Fibroblast of skin of scalp (primary cell): ENCODE measurements at regions not wholly inside any gene's neighbourhood (a gene's known extent, or its start where the extent isn't known, plus 50 kb on each side); places are given as distances from the start of the nearest gene placed in this dataset.

Source experiments
- DNase-seq: peaks from one replicate; pipeline ENCODE4 v3.0.0-alpha.2; 2013

GRCh38 chr22:47394504-47395440, 632.3 kb downstream of the TBC1D22A start:
- no peak for DNase-seq

- no peak for DNase-seq
These were observed 630.7 kb downstream of the TBC1D22A start for GRCh38 chr22:47393191-47393590.

- DNase-seq: no peak
These were observed 630.3 kb downstream of the TBC1D22A start for GRCh38 chr22:47392729-47393128.

GRCh38 chr22:47392054-47392347, 629.6 kb downstream of the TBC1D22A start:
- no peak for DNase-seq

GRCh38 chr22:47391169-47392053, 629.0 kb downstream of the TBC1D22A start:
- DNase-seq: no peak

- DNase-seq: no peak
These were observed 627.8 kb downstream of the TBC1D22A start for GRCh38 chr22:47390026-47390970.

GRCh38 chr22:47389201-47389600, 626.8 kb downstream of the TBC1D22A start:
- no peak for DNase-seq

GRCh38 chr22:47388778-47389177, 626.3 kb downstream of the TBC1D22A start:
- no peak for DNase-seq

GRCh38 chr22:47388331-47388730, 625.9 kb downstream of the TBC1D22A start:
- DNase-seq: no peak

GRCh38 chr22:47386812-47387510, 624.5 kb downstream of the TBC1D22A start:
- peak; percentile 17 for DNase-seq

- DNase-seq: no peak
These were observed 622.5 kb downstream of the TBC1D22A start for GRCh38 chr22:47384977-47385376.

GRCh38 chr22:47382164-47382890, 619.9 kb downstream of the TBC1D22A start:
- no peak for DNase-seq

- DNase-seq: no peak
These were observed 618.8 kb downstream of the TBC1D22A start for GRCh38 chr22:47381240-47381639.

- no peak for DNase-seq
These were observed 618.2 kb downstream of the TBC1D22A start for GRCh38 chr22:47380692-47381091.

GRCh38 chr22:47379037-47379436, 616.6 kb downstream of the TBC1D22A start:
- DNase-seq: no peak

- DNase-seq: no peak
These were observed 615.6 kb downstream of the TBC1D22A start for GRCh38 chr22:47377926-47378560.

GRCh38 chr22:47376901-47377505, 614.6 kb downstream of the TBC1D22A start:
- no peak for DNase-seq

GRCh38 chr22:47376322-47376700, 613.9 kb downstream of the TBC1D22A start:
- DNase-seq: no peak

GRCh38 chr22:47375621-47376321, 613.3 kb downstream of the TBC1D22A start:
- no peak for DNase-seq
